GM18907 (cell line): ENCODE measurements at regions not wholly inside any gene's neighbourhood (a gene's known extent, or its start where the extent isn't known, plus 50 kb on each side); places are given as distances from the start of the nearest gene placed in this dataset.

Experiments used
- ATAC-seq: cut with Tn5 transposase; IDR thresholded peaks from one replicate; pipeline ENCODE4 v1.9.1; 2021; ENCODE audit warnings: mild to moderate bottlenecking, moderate library complexity; ENCODE audit not compliant: unreplicated experiment

DNA sequence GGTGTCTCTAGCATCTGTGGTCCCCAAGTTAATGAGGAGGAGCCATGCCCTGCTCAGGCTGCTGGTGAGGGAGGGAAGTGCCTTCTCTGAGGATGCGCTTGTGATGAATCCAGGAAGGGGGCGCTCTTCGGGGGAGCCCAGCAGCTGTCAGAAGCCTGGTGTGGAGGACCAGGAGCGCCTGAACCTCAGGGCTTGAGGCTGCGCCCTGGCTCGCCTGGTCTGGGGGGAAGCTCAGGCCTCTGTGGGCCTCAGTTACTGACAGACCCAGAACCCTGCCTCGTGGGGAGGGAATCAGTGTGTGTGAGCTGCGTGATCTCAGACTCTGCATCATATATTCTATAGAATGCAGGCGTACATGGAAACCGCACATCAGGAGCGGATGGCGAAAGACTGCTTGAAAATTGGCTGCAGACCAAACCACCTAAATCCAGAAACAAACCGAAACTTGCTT is 126.1 kb downstream of the SEC14L1 start:
- no peak for ATAC-seq

DNA sequence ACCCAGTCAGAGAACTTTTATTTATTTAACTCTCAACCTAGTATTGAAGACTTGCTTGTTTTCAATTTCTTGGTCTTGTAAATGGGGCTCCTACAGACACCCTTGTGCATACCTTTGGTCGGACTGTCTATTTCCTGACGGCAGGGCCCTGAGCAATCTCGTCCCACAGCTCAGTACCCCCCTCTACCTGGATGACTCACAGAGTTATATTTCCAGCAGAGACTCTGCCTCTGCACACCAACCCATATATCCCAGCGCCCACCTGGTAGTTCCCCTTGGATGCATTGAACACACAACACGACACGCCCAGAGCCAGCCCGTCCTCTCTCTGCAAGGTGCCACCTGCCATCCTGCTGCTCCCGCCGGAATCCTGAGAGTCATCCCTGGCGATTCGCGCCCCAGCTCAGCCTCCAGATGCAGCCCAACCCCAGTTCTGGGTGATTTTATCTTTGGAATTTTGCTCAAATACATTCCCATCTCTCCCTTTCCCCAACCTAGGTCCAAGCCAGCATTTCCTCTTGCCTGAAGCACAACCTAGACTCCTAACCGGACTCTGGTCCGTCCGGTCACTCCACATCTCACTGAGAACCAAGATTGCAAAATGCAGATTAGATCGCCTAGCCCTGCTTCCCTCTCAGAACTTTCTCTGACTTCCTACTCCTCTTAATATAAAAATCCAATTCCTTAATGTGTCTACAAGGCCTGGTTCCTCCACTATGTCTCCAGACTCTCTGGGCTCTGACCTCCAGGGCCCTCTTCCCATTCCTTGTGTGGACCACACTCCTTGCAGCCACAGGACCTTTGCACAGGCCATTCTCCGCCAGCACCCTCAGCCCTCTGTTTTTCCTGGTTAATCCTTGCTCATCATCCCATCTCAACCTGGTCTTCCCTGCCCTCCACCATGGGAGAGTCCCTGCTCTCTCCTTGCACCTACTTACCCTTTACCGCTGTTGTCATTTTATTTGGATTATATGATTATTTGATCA is 129.2 kb downstream of the SEC14L1 start:
- ATAC-seq: no peak

DNA sequence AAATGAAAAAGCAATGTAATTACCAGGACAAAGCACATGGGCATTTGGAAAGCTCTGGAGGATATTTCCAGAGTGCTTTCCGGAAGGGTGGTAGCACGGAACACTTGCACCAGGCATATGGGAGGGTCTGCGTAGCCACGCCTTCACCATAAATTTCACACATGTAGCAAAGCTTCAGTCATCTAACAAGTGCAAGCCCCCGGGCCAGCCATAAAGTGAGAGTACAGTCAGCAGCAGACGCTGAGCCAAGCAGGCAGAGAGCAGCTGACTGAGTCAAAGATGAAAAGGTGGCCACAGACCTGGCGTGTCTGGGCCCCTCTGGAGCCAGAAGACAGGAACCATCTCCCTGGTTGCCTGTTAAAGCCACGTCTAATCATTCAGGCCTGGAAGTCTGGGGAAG is 130.6 kb downstream of the SEC14L1 start:
- no peak for ATAC-seq

DNA sequence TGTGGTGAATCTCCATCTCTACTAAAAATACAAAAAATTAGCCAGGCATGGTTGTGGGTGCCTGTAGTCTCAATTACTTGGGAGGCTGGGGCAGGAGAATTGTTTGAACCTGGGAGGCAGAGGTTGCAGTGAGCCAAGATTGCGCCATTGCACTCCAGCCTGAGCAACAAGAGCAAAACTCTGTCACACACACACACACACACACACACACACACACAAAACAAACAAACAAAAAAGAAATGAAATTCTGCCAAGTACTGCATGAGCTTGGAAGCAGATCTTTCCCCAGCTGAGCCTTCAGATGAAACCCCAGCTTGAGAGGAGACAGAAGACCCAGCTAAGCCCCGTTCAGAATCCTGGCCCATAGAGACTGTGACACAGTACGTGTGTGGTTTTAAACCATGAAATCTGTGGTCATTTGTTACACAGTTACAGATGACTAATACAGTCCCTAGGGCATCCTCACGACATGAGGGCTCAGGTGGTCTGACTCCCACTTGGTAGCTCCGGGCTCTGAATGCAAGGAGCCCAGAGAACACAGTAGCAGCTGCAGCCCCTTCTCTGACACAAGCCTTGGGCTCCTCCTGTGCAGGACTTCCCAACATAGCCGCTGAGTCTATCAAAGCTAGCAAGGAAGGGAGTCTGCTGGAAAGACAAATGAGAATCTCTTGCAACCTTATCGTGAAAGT is 132.8 kb downstream of the SEC14L1 start:
- no peak for ATAC-seq

DNA sequence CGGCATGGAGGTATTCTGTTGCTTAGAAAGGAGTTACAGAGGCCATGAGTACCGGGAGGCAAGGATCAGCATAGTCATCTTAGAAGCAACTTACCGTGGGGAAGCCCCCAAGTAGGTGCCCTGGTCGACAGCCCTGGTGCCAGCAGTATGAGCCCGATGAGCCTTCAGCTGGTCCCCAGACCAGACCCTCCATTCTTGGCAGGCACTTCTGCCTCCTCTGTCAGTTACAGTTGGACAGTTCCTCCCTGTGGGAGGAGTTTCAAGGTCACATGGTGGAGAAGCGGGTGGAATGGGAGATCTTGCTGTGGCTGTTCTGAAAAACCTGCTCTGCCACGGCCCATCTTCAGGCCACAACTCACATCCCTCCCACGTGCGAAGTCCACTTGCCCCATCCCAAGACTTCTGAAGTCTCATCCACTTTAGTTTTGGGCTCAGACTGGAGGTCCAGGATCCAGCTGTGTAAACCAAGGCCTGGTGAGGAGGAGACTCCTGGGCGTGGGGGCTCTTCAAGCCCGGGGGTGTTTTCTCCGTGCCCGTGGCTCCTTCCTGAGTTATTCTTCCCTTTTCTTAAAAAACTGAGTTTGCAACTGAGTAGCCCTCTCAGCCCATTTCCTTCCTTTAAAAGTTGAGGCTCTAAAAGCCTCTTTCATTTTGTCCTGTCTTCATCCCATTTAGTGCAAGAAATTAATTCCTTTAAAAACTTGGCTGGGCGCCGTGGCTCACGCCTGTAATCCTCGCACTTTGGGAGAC is 133.5 kb downstream of the SEC14L1 start:
- ATAC-seq: no peak

DNA sequence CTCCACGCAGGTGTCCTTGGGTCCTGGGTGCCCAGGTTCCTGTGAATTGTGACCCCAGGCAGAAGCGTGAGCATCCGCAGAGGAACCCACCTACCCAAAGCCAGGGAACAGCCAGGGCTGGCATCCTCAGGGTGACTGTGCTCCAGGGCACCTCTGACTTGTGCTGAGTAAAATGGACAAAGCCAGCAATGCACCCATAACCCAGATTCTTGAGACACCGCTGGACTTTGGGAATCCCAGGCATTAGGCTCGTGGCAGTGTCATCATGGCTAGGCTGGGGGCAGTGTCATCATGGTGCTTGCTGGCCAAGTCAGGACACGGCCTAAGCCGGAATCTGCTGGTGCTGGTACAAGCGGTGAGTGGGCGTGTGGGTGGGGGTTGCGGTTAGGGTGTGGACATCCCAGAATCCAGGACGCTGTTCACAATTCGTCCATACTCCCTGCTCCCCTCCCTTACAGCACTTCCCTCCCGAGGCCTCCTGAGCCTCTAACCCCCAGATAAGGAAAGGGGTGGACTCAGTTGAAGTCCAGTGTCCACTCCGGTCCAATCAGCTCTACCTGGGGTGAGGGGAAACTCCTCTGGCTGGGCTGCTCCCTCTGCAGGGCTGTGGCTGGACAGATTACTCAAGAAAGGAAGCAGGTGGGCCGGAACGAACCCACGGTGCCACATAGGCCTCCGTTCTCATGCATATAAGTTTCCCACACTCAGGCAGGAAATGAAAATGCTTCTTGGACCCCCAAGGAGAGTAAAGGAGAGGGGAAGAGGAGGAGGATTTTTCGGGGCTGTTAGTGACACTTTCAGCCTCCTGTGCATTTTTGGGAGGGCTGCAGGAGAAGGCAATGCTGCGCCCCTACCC is 138.9 kb downstream of the SEC14L1 start:
- ATAC-seq: no peak

DNA sequence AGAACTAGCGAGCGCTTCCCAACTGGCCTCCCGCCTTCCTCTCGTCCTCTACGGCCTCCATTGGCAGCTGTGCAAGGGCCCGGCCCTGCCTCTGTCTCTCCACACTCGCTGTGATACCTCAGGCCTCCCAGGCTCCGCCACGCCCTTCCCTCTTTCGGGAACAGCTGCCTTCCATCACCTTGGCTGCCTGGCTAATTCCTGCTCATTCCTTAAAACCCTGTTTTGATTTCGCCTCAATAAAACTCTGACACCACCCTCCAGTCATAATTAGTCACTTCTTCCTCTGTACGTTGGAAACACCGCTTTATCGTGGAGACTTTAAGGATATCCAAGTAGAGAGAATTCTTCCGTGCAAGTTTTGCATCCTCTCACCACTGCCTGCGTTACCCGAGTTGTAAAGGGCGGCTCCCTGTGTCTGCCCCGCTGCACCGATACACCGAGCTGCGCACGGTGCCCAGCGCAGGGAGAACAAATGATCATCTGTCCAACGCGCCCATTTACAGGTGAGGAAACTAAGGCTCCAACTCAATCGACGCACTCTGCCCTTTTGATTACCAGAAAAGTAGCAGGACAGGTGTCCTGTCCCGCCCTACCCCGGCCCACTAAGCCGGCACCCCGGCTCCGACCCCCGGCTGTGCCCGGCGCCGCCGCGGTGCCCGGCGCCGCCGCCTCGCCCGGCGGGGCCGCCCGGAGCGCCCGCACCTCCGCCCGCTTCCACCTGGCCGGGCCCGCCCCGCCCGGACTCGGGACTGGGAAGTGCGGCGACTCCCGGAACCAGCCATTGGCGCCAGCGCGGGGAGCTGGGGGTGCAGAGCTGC is 139.7 kb downstream of the SEC14L1 start:
- ATAC-seq: peak; percentile 22

DNA sequence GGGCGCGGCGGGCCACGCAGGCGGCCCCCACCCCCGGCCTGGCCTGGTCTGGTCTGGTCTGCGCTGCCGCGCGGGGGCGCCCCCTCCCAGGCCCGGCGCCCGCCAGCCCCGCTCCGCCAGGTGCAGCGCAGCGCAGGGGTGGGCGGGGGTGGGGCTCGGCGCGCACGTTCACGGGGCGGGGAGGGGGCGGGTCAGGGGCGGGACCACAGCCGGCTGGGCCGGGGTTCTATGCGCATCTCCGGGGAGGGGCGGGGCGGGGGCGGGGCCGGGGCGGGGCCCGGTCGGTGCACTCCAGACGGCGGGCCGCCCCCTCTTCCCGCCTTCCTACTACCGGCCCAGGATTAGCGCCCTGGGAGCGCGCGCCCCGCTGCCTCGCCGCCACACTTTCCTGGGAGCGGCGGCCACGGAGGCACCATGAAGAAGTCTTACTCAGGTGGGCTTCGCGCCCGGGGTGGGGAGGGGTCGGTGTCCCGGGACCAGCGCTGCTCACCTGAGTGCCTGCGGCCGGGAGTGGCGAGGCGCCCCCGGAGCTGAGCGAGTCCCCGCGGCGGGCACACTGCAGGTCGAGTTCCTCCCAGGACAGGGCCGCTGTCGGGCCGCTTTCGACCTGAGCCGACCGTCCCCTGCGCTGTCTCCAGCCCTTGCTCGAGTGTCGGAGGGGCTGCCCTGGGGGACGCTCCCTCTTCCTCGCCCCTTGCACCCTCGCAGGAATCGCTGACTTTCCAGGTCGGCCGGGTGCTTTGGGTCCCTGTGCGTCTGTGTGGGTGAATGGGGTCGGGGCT is 140.5 kb downstream of the SEC14L1 start:
- peak; percentile 72 for ATAC-seq

DNA sequence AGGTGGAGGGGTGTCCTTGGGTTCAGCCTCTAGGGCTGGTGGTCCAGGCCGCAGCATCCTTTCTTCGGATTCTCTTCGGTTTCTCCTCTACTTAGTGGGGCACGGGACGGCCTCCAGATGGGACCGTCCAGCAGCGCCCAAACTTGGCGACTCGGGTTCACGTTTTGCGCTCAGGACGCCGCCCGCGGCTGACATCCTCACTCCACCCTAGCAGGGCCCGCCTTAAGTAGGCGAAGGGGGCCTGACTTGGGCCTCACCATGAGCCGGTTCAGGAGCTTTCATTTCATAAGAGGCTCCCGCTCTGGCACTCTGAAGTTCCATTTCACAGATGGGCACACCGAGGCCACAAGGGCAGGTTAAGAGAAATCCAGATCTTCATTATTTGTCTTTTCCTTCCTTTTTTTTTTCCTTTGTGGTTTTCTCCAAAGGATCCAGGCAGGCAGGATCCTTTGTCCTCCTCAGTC is 141.2 kb downstream of the SEC14L1 start:
- no peak for ATAC-seq

DNA sequence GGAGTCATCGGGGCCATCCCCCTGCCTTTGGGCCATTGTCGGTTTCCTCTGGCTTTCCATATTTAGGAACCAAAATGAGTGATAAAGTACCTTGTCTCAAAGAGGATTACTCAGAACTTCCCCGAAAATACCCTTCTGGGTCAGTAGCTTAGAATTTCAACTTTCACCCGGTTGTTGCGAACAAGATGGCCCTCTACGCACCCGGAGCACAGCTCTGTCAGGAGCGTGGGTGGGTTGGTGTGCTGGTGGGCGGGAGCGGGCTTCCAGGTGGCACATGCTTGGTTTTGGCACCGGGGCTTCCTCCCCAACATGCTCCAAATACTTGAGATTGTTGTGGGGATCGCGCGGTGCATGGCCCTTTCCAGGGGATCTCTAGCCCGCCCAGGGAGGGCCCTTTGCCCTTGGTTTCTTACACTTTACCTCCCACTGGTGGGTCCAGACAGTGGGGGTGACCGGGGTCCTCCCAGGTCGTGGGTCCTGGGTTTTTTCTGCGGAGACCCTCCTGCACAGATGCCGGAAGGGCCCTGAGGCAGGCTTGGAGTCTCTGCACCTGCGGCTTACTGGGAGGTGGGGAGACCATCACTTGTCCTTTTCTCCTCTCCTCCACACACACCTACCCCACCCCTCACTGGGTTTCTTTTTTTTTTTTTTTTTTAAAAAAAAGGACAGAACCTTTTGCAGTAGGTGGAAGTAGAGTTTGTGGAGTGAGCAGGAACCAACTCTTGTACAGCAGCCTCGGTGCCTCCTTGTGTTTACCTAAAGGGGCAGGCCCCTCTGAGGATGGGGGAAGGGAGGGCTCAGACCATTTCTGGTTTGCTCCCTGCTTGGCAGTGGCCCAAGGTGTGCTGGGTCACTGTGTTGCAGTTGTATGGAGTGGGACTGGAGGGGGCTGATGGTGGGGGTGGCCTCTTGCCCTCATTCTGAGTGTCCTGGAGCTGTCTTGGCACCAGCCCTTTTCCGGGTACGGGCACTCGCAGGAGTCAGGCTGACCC is 142.1 kb downstream of the SEC14L1 start:
- ATAC-seq: no peak

DNA sequence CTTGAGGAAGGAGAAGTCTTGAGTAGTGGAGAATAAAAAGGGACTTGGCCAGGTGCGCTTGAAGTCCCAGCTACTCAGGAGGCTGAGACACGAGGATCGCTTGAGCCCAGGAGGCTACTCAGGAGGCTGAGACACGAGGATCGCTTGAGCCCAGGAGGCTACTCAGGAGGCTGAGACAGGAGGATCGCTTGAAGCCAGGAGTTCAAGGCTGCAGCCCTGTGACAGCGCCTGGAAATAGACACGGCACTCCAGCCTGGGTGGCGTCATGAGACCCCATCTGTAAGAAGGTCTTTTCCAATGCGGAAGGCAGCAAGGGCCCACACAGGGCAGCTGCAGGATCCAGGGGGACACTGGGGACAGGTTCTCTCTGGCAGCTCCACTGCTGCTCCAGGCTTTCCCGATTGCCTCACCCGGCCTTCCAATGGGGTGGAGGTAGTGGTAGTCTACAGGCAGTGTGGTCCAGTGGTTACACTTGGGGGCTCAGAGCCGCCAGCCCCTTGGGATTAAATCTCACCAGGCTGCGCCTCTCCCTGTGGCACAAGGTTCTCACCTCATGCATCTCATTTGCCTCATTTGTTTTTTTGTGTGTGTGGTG is 143.4 kb downstream of the SEC14L1 start:
- no peak for ATAC-seq

DNA sequence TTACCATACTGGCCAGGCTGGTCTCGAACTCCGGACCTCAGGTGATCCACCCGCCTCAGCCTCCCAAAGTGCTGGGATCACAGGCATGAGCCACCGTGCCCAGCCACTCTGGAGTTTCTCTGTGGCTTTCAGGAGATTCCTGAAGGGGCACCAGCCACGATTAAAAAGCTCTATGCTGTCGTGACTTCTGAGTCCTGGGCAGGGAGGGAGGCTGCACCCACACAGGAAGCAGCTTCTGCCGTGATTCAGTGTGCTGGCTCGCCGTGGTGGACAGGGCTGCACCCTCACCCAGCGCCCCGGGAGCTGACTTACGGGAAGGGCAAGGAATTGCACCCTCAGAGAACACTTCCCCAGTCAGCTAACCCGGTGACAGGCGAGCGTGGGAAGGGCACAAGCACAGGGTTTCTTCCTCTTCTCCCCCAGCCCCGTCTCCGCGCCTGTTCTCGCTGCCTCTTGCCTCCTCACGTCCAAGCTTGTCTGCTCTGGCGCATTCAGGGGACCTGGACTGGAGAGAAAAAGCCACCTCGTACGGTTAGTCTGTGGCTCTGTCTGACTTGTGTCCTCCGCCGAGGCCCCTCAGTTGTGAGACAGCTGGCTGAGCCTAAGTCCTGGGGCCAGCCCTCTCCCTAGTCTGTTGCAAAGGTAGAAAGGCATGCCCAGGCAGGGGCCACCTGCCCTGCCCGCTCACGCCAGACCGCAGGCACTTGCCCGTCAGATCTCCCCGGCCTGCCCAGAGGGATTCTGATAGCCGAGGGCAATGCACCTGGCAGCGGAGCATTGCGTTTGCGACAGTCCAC is 145.0 kb downstream of the SEC14L1 start:
- no peak for ATAC-seq

DNA sequence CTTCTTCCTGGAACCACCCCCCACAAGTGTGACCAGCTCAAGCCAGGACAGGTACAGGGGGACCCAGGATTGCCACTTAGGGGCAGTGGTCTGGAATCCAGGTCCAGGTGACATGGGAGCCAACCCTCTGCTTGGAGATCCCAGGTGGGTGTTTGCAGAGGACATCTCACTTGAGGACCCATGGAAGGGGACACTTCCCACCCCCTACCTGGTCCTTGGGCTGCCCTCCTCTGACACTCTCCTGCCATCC is 145.5 kb downstream of the SEC14L1 start:
- no peak for ATAC-seq

DNA sequence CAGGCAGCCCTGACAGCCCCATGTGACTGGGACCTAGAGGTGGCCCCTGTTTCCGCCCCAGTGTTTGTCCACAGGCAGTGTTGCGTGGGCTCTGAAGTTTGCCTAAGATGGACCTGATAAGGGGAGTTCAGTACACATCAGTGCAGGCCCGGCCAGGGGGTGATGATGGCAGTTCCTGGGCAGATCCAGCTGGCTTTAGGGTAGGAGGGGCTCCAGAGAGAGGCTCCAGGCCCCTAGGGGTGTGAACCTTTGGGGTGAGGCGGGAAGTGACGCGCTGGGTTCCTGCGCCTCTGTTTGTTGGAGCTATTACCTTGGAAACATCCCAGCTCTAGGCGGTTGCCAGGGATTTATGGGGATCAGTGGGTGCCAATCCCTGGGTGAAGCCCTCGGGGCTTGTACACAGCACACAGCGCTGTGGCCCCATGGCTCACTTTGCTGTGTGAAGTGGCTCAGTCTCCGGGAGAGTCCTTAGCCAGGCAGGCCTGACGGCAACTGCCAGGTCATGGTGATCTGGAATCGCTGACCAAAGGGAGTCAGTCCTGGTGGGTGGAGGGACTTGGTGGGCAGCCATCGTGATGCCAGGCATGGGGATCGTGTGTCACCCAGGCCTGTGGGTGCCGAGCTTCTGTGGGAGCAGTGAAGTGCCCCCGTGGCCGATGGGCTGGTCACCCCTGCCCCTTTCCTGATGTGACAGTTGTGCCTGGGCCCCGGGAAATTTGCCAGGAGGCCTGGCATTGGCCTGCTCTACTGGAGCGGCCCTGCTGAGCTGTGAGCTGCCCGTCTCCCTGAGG is 146.1 kb downstream of the SEC14L1 start:
- ATAC-seq: no peak

DNA sequence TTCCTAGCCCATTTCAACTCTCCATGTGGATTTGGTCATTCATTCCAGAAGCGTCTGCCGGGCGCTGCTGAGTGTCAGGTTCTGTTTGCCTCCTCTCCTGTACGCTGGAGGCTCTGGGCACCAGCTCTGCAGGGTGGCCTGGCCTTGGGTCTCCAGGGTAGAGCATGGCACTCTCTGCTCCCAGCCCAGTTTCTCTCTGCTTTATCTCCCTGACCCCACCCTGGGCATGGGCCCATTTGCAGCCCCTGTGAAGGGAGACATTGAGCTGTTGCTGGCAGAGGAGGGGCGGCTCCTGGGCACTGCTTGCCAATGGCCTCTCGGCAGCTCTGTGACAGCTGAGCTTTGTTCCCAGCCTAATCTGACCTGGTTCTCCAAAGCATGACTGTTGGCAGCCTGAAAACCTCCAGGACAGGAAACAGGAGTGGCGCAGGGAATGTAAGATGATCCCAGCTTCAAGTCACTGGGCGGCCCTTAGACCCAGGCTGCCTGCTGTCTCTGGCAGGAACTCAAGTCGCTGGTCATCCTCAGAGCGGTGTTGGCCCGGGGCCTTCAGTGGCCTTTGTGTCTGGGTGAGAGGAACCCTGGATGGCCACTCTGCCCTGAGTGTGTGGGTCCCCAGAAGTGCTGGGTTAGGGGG is 146.8 kb downstream of the SEC14L1 start:
- no peak for ATAC-seq
